ENCODE measurements at regions not wholly inside any gene's neighbourhood (a gene's known extent, or its start where the extent isn't known, plus 50 kb on each side); places are given as distances from the start of the nearest gene placed in this dataset.

GRCh38 chr5:138625134-138625533 is 49.9 kb upstream of the HSPA9 start:
- Histone ChIP-seq H3K9me3 (ENCODE audit: insufficient read depth, low read length, severe bottlenecking) (no peaks in the 10 kb centered on the region), H3K4me3 (ENCODE audit: low read depth in 1 of 2, low read length in 2 of 2) (no peak overlapping the region), H3K36me3 (ENCODE audit: insufficient read depth, low read length) (no peaks in the 10 kb centered on the region), H3K27ac (ENCODE audit: low read length) (no peak overlapping the region), H3K4me1 (ENCODE audit: insufficient read depth, low read length) (no peaks in the 10 kb centered on the region), H3K9ac (ENCODE audit: low read depth, low read length) (no peak overlapping the region), H3K27me3 (ENCODE audit: insufficient read depth, low read length, poor library complexity) (peaks cover 3% of the 10 kb centered on the region), H3K4me2 (ENCODE audit: insufficient read depth, low read length) (no peak overlapping the region), H2AFZ (ENCODE audit: low read depth, low read length) (no peak overlapping the region), H4K20me1 (ENCODE audit: insufficient read depth, low read length) (no peaks in the 10 kb centered on the region), H3K79me2 (ENCODE audit: insufficient read depth, low read length) (no peaks in the 10 kb centered on the region)
- DNase-seq (no peak), ATAC-seq (ENCODE audit: insufficient read depth, low read depth) (no peak)
- TF ChIP-seq CTCF (IDR thresholded peaks at IDR 0.05; ENCODE audit: borderline replicate concordance, extremely low read depth, low read length, poor library complexity, severe bottlenecking): no peak
- no peak for TF ChIP-seq EZH2 (IDR thresholded peaks at IDR 0.05; ENCODE audit: borderline replicate concordance, low read depth, low read length, severe bottlenecking)
